SU-DHL-6 (cell line): ENCODE measurements at regions not wholly inside any gene's neighbourhood (a gene's known extent, or its start where the extent isn't known, plus 50 kb on each side); places are given as distances from the start of the nearest gene placed in this dataset.

Experiments
- CTCF ChIP-seq: fragments of 200-600 bp; sonication (generic); IDR thresholded peaks from one replicate; pipeline ENCODE4 v1.5.1; 2017; ENCODE audit warnings: antibody characterized with exemption, mild to moderate bottlenecking, low read length, moderate library complexity; ENCODE audit not compliant: insufficient read depth, poor library complexity, severe bottlenecking
- EZH2phosphoT487 ChIP-seq: fragments of 200-600 bp; sonication (generic), shearing (Covaris generic); conservative IDR thresholded peaks from 2 replicates; pipeline ENCODE4 v1.6.1; 2018; ENCODE audit warnings: mild to moderate bottlenecking, antibody characterized with exemption, low read length, moderate library complexity, mixed read lengths

GRCh38 chr6:62523630-62524029 lies 237.6 kb upstream of the KHDRBS2 start:
- TF ChIP-seq CTCF (no peak), EZH2phosphoT487 (no peak)
